ENCODE measurements at regions not wholly inside any gene's neighbourhood (a gene's known extent, or its start where the extent isn't known, plus 50 kb on each side); places are given as distances from the start of the nearest gene placed in this dataset.

GRCh38 chr3:124322309-124322880, 330.5 kb upstream of the ROPN1 start:
- no peak for TF ChIP-seq CTCF (IDR thresholded peaks at IDR 0.05; ENCODE audit: low read depth, low read length, poor library complexity, severe bottlenecking)
- TF ChIP-seq EZH2phosphoT487 (IDR thresholded peaks at IDR 0.05; ENCODE audit: borderline replicate concordance, low read length) = no peak

Measured in DOHH2 (cell line).